GM18519 (cell line): ENCODE measurements at regions not wholly inside any gene's neighbourhood (a gene's known extent, or its start where the extent isn't known, plus 50 kb on each side); places are given as distances from the start of the nearest gene placed in this dataset.

Experiments
- ATAC-seq: cut with Tn5 transposase; IDR thresholded peaks from one replicate; pipeline ENCODE4 v1.9.1; 2021; ENCODE audit warnings: mild to moderate bottlenecking, moderate library complexity; ENCODE audit not compliant: unreplicated experiment, low FRiP score

DNA sequence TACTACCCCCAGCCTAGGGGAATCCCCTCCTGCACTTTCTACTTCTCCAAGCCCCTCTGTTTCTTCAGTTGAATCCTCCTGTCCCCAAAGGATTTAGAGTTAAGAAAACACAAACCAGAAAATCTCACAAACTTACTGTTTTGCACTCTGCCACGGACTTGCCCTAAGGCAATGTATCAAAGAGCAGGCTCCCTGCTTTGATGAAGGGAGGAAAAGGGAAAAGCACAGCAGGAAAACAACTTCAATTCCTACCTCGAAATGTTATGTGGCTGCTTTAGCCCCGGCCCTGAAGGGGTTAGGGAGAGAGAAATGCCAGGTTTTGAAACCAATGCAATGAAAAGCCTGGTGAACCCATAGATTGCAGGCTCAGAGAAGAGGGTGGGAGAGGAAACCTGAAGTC is 254.7 kb downstream of the MAN2A1 start:
- no peak for ATAC-seq

DNA sequence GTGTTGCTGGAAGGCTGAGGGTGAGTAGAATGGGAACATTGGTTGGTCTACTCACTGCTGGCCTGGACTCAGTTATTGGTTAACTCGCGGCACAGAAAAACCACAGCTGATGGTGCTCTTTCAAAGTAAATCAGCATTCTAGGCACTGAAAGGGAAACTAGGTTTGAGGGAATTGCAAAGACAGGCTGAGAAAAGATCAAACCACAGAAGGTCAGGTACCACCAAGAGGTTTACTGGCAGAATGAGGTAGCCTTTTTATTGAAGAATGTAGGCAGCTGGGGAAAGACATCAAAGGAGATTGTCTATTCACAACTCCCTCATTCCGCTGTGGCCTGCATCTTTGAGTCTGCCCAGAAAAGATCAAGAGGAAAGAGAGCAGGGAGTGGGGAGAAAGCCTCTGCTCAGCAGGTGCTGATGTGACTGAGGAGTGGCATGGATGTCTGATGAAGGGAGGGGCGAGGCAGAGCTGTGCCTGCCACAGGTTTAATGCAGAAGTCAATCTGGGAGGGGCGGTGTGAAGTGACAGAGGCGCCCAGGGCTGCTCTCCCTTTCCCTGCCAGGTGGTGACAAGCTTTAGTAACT is 255.5 kb downstream of the MAN2A1 start:
- no peak for ATAC-seq

DNA sequence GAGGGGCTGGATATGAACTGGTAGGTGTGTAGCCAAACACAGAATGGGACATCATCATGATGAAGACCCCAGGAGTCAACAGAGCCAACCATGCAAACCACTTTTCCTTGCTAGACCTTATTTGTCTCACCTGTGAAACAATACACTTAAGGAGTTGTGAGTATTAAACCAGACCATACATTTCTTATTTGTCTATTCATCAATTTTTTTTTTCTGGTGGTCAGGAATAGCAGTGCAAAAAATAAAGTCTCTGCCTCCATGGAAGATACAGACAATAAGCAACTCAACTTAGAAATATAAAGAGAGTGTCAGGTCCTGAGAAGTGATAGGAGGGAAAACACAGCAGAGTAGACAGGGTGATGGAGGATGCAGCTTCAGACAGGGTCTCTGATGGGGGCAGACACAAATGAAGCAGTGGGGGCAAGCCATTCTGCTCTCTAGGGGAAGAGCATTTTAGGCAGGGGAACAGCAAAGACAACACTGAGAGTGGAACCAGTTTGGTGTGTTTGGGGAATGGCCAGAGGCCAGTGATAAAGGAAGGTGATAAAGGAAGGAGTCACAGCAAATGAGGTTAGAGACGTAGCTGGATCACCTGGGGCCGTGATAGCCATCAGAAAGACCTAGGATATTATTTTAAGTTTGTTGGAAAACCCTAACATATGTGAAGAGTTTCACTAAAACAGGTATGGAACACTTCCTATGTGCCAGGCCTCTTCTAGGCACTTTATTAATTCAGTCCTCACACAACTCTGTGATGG is 256.2 kb downstream of the MAN2A1 start:
- ATAC-seq = no peak

DNA sequence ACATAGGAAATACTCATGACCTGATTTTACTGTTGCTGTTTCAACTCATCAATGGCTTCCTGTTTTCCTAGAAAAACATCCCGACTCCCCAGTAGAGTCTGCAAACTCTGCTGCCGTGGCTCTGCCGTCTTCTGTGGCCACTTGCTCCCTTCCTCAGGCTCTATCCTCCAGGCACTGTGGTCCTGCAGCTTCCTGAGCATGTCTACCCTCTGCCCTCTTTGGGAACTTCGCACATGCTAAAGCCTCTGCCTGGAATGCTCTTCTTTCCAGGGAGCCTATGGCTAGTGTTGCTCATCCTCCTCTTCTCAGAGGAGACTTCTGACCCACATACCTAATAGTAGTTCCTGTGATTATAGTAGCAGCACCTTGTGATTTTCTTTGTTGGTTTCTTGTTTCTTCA is 256.9 kb downstream of the MAN2A1 start:
- ATAC-seq = no peak

DNA sequence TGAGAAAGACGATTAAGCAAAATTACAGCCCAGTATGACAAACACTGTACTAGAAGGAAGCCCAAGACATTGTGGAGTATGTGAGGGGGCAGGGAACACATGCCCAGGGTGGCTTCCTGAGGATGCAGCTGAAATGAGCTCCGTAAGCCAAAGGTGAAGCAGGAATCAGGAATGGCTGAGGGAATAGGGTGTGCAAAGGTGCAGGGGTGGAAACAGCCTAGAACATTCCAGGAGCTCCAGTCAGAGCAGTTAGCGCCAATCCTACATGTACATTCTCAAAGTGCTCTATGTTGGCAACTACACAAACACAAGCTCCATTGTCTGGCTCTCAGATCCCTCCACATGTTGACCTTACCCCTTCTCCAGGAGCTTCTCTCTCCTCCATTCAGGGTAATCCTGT is 257.9 kb downstream of the MAN2A1 start:
- no peak for ATAC-seq

DNA sequence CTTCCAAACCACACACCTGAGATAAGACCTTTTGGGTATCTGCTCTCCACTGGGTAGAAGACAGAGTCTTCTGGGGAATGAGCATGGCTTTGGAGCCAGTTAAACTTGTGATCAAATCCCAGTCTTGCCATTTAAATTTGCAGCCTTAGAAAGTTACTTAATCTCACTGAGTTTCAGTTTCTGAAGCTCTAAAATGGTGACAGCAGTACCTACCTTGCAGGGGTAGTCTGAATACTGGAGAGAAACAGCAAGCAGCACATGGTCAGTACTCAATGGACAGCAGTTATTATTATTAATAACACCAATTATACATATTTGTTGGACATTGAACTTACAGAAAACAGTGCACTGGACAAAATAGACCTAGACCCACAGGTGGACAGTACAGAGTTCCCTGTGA is 260.9 kb downstream of the MAN2A1 start:
- ATAC-seq = no peak

DNA sequence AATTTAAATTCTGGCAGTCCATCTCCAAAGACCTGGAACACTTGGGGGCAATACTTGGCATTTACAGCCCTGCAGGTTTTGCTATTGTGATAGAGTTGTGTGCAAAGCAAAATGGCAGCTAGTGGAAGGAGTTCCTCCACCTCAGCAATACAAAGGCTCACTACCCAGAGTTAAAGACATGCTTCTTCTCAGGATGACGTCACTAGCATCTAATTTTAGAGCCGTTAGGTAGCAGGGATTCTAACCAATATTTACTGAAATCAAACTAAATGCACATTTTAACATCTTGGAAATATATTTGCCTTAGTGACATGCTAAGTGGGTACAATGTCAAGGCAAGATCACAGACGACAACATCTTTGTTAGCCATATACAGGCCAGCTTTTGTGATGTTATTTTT is 261.6 kb downstream of the MAN2A1 start:
- no peak for ATAC-seq

DNA sequence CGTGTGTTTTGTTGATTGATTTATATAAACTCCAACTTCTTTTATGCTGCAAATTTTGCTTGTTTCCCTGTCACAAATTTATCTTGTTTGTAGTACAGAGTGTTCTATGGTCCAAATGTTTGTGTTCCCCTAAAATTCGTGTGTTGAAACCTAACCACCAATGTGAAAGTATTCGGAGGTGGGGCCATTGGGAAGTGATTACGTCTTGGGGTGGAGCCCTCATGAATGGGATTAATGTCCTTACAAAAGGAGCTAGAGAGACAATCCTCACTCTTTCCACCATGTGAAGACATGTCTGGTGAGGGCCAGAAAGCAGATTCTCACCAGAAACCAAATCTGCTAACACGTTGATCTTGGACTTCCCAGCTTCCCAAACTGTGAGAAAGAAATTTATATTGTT is 262.0 kb downstream of the MAN2A1 start:
- no peak for ATAC-seq

DNA sequence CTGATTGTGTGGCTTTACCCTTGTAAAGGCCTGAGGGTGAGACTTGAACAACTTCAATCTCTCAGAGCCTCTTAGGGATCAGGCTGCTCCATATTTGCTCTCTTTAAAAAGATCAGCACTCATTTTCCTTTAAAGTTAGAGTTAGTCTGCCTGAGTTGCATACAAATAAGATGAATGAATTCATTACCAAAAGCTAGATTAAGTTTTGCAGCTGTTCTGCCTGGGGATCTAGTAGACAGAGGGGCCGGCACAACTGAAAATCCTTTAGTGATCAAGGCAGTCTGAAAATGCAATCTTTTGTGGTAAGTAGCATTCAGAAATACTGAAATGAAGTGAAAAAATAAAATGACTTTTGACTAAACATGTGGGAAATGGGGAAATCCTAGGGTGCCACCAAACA is 264.0 kb downstream of the MAN2A1 start:
- ATAC-seq = no peak

DNA sequence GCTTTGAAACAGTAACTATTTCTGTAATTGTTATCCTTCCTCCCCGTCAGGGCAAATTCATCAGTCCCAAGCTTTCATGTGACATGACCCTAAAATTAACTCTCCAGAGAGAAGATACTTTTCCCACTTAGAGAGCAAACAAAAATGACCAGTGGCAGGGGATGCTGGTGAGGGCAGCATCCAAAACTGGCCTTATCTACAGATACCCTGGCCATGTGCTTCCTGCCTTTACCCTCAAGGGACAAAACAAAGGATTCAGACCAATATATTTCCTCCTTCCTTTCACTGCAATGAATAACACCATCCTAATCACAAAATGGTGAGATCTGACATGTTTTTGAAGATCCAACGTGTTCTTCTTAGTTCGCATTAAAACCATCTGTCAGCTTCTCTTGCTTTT is 267.2 kb downstream of the MAN2A1 start:
- no peak for ATAC-seq

DNA sequence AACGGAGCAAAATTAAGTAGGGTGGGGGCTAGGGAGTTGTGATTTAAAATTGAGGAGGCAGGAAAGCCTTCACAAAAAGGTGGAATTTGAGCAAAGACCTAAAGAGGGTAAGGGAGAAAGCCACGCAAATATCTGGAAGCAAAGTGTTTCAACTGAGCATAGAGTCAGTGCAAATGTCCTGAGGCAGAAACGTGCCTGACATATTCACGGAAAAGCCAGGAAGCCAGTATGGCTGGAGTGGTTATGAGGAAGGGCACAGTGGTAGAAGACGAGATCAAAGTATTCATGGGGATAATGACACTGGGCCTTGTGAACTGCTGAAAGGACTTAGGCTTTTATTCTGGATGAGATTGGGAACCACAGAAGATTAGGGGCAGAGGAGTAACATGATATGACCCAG is 268.4 kb downstream of the MAN2A1 start:
- no peak for ATAC-seq

DNA sequence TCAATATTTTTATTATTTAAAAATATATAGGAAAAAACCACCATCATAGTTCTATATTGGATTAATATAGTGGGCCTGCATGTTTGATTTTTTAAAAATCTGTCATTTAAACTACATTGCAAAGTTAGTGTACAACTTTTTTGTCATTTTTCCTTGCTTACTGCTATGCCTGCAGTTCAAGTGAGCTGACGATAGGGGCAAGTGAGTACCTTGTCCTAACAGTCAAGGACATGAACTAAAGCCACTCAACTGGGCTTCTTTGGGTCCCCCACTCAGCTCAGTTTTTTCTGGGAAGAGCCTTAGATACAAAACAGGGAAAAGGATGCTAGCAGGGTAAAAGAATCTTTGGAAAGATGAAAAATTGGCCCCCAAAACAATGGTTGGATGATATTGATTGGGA is 269.9 kb downstream of the MAN2A1 start:
- ATAC-seq = no peak

DNA sequence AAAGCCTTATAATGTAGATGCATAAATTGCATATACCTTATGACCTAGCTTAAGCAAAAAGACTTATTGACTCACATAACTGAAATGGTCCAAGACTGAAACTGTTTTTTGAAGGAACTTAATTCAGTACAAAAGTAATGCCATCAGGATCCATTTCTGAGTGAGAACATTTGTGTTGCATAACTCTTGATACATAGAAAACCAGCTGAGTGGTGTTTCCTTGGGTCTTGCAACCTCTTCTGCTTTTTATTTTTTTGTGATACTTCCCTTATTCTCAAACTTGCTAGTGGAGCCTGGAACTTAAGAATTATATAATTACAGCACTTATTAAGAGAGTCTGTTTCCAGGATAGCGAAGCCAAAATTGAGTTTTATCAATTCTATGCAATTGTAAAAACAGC is 272.0 kb downstream of the MAN2A1 start:
- no peak for ATAC-seq

DNA sequence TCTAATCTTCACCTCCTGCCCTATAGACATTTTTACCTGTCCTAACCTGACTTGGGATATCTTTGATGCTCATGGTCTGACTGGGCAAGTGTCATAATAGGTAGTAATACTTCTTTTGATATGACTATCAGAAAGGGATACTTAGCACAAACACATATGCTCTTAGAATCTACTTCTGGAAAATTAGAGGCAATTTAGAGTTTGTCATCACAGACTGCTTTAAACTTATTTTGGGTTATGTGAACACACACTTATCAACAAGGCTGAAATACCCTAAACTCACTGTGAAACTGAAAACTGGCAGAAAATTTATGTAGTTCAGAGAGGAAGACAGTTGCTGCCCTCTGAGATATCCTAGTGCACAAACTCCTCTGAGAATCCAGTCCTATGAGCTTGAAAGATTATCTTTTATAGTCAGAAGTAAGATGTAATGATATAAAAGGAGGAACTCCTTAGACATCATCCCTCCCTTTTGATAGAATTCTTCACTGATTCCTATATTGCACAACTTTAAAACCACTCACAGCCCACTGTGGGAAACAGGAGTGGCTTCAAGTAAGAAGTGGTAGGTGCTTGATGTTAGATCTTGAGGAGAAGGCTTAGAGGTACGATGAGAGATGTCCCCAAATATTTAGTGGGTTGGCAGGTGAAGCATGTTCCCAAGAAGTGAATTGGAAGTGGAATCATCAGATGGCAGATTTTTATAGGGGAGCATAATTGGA is 273.3 kb downstream of the MAN2A1 start:
- no peak for ATAC-seq

DNA sequence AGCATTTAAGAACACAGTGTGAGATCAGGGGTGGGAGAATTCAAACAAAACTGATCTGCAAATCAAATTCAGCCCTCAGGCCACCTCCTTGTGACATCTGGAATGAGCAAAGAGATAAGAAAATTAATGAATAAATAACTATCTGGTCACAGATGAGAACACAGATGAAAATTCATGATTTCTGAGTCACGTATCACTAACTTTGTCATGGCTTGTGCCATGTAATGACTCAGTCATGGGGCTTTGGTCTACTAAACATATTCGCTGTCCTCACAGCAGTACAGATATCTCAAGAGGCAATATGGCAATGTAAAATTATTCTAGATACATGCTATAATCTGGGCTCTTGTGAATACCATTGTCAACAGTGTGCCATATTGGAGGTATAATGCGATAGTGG is 274.4 kb downstream of the MAN2A1 start:
- no peak for ATAC-seq

DNA sequence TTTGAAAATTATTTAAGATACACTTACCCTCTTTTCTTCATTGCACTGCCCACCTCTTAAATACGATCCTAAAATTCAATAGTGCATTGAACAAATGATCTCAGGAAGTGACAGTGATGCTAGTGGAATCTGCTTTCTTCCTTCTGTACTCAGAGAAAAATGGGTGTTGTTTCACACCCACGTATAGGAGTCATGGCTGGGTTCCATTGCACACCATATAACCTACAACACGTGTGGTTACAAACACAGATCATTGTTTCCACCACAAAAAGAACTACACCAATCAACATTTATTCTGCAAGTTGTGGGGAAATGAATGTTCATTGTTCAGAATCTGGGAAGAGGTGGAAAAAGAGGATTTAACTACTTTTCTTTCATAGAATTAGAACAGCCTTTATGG is 275.9 kb downstream of the MAN2A1 start:
- ATAC-seq = no peak

DNA sequence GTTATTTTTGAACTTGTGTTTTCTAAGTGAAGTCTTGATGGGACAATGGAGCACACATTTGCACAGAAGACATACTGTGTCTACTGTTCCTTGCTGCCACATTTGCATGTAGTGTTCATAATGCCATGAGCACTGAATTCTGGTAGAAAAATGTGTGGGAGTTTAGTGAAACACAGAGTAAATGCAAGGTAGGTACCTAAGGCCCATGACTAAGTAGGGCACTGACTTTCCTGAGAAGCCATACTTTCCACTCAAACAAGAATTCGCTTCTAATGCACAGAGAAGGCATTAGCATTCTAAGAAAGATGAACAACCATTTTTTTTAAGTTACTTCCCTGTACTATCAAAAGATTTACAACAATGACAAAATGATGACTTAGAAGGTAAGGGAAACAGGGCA is 282.2 kb downstream of the MAN2A1 start:
- no peak for ATAC-seq

DNA sequence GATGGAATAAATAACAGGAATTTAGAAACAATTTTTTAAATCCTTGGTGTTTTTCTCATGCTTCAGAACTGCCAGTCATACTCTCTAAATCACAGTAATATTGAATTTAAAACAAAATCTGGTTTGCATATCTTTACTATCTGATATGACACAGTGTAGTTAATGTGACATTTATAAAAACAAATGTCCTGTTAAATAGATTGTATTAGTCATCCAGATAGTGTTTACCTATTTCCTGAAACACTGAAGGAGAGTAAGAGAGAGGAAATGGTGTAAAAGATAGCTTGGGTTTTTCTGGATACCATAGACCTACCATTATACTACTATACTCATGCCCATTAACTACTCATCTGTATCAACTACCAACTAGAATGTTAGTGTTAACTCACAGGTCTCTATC is 292.3 kb downstream of the MAN2A1 start:
- no peak for ATAC-seq

DNA sequence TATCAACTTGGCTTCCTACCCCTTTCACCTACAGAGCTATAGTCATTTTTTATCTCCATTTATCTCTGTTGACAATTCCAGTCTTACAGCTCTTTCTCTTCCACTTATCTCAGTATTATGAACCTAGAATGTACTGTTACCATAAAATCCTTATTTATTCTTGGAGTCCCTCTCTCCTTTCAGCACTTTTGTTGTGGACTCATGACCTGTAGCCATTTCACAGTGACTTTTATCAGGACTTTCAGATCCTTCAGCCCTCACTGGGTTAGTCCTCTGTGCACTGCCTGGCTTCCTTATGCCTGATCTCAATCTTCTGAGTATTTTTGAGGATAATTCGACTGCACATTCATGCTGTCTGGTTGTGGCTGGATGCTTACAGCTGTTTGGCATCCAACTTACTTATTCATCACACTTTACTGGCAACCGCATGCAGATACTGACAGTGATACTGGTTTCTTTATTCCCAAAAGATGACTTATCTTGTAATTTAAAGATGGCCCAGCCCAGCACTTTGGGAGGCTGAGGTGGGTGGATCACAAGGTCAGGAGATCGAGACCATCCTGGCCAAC is 293.3 kb downstream of the MAN2A1 start:
- ATAC-seq = no peak

DNA sequence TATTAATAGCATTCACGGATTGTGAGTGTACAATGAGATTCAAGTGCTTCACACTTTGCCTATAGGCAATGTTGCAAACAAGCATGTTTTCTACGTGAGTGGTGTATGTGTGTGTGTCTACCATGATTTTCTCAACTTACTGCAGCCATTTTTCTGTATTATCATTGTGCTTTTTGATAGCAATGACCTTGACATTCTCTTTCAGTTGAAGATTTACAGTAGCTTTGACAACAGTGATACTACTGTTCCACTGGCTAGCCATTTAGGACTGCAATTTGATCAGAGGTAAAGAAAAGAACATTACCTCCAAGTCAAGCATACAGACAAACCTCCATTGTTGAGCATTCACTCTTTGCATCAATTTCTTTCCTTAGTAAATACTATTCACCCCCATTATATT is 297.0 kb downstream of the MAN2A1 start:
- ATAC-seq = no peak

DNA sequence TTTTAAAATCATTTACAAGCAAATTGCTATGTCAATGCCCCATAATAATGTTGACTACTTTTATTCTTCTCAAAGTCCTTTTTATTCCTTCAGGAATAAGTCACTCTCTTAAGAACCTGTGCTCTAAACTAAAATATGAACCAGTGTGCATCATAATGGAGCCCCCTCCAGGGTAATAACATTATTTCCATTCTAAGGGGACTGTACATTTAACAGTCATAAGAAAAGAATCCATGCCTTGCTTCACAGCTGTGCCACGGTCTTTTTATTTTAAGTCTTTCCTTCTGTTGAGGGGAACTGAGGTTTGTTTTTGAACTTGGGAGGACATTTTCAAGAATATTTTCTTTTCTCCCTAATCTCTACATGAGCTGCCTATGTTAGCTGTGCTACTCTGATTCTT is 297.6 kb downstream of the MAN2A1 start:
- no peak for ATAC-seq

DNA sequence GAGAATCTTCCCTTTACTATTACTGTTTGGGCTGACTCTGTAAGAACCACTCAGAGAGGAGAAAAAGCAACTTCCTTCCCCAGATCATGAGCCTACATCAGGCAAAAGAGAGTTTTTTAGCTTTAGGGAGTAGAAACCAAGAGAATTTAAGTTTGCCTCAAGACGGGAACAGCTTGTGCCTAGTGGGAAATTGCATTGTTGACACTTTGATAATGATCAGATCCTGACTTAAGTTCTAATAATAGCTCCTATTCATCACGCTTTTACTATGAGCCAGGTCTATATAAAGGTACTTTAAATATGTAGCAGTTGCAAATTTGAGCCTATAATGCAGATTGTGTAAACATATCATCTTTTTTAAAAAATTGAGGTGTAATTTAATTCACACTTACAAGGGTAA is 298.2 kb downstream of the MAN2A1 start:
- ATAC-seq = no peak
